ENCODE measurements at regions not wholly inside any gene's neighbourhood (a gene's known extent, or its start where the extent isn't known, plus 50 kb on each side); places are given as distances from the start of the nearest gene placed in this dataset.
A peak's percentile ranks its signal among the peaks of the same experiment; 100 is the strongest.
"Not testable (repeated sequence)": the region's sequence is repeated elsewhere in the genome, so short reads cannot be mapped to it uniquely, and the experiment has no call there.

DNA sequence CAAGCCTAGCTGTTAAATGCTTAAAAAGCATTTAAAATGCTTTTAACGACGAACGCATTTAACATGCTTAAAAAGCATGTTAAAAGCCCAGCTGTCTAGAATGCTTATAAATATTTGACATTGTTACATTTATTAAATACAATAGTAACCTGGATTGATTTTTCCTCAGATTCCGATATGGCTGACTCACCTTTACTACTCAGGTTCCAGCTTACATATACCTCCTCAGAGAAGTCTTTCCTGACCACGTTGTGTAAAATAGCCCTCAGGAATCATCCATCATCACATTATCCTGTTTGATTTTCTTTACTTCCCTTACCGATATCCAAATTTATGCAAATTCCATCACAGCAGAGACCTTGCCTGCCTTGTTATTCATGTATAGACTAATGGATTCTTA, 51.4 kb downstream of the SLC41A2 start:
- no peak for DNase-seq

DNA sequence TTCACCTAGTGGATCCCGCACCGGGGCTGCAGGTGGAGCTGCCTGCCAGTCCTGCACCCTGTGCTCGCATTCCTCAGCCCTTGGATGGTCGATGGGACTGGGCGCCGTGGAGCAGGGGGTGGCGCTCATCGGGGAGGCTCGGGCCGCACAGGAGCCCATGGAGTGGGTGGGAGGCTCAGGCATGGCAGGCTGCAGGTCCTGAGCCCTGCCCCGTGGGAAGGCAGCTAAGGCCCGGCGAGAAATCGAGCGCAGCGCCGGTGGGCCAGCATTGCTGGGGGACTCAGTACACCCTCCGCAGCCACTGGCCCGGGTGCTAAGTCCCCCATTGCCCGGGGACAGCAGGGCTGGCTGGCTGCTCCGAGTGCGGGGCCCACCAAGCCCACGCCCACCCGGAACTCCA, 52.6 kb downstream of the SLC41A2 start:
- DNase-seq: not testable (repeated sequence)

DNA sequence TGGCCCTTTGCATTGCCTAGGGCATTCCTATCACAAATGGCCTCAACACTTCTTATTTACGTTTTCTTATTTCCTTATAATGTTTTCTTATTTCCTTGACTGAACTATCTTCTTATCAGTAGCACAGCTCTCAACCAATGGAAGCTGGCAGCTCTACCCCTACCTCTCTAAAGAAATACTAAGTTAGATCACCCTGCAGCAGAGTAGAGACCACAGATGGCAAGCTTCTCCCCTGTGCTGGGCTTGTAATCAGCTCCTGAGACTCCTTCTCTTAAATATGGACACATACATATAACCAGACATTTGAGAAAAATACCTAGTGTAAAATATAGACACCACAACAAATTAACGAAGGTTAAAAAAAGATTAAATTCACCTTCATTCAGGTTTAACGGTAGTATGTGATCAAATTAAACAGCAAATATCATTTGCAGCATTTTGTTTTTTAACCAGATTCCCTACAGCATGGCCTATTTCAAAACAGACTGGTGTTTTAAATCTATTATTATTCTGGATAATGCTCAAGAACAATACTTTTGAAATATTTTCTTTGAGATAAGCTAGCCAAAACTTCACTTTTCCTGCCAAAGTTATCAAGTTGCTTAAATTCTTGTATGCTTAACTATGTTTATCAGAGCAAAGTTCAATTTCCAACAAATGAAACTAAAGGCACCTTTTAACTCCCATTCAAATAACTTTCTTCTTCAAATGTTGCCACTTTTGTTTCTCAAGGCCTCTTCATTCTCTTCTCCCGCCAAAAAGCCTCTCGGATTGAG, 54.3 kb downstream of the SLC41A2 start:
- DNase-seq: no peak

DNA sequence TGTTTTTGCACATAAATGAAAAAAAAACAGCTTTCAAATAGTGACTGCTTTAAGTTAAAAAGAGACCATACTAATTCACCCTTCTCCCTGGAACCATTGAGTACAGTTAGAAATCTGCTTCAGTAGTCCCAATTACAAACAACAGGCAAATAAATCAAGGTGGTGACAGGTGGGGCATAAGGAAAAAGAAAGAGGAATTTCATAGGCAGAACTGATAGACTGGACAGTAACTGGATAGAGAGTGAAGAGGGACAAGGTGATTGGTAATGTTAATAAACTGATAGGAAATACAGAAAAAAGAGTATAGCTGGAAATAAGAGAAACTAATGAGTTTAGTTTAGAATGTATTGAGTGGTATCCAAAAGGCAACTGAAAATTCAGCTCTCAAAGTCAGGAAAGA, 56.0 kb downstream of the SLC41A2 start:
- no peak for DNase-seq

DNA sequence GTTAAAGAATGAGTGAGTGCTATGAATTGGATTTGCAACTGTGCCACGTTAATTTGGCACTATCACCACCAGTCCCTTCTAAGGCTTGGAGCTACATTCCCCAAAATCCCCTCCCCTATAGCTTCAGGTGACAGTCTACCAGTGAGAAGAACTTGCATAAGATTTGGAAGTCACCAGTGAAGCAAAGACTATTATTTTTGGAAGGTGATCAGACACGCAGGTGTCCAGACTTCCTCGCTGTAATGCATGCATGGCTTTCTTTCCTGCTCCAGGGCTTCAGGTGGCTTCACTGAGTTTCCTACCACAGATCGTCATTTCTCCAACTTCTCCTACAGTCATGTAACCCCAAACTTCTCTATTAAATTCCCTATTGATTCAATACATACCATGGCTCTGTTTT, 61.4 kb downstream of the SLC41A2 start:
- DNase-seq: no peak

DNA sequence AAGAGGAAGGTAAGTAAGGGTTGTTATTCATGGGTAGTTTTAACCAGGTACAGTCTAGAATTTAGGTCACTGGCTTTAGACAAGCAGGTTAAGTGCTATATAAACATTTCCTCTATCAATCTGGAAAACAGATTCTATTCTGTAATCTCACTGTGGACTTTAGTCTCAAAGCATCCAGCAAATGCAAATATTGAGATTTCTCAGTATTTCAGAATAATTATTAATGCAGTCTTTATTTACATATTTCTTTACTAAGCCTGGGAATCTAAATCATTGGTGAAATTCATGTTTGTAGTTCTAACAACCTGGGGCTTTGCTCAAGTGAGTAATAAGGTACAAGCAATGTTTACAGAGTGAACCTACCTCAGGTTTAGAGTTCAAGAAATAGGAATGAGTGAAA, 61.9 kb downstream of the SLC41A2 start:
- DNase-seq: no peak

DNA sequence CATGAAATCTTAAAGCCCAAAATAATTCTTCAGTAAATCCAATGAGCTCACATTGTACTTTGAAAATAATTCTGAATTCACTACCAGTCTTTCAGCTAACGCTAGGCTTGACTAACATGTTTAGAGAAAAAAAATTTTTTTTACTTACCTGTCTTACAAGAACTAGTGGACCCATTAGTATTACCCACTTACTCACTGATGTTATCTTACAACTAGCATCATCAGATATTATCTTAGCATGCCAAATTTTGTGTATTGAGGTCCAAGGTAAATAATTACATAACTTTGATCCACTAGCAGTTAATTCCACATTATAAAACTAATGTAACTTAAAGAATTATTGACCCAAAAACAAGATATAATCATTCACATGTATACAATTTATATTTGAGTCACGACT, 62.7 kb downstream of the SLC41A2 start:
- no peak for DNase-seq

DNA sequence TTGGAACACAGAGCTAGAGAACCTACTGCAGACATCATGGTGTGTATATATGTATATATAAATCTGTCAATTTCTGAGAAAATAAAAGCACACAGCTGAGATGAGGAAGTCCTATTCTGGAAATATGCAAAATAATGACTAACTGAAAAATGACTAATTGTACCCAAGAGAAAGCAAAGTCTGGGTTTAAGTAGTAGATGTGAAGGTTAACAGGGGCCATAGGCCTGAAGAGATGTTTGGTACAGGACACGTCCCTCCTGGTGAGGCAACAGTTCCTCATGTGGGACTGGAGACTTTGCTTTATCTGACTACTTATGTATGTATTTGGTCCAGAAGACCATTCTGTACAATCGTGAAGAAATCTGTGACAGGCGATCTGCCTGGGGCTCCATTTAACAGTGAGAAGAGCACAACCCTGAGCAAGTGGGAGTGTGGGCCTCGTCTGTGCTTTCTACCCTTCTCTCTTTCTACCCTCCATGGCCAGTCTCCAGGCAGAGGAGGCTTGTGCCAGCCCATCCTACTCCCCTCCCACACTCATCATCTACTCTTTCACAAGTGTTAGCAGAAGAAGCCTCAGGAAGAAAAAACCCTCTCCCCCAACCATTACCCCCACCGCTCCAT, 67.5 kb downstream of the SLC41A2 start:
- DNase-seq: no peak

DNA sequence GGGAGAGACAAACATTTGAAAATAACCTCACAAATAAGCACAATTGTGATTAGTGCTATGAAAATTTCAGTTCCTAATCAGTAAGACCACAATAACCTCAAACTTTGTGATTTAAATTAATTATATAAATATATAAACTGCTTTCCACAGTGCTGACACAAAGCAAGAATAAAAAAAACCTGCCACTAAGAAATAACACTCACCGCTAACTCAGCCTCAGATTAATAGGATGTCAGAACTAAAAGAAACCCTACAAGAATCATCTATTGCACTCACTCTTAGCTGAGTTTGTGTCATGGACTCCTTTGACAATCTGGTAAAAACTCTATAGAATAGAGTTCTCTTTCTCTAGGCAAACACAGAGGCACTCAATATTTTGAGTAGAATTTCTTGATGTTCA, 68.4 kb downstream of the SLC41A2 start:
- DNase-seq: no peak

DNA sequence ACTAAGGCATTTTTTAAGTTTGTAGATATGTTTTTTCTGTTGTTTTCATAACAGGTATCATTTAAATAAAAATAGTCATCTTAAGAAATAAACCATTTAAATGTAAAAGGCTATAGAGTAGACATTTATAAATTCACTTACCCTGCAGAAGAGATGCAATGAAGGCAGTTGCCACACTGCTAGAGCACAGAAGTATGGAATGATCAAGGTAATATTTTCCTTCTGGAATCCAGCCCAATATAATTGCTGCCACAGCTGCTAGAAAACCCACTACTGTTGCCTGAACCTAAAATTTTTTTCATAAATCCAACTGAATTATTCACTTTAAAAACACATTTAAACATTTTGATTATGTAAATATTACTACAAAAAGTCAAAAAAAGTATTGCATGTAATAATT, 69.2 kb downstream of the SLC41A2 start:
- DNase-seq: no peak

DNA sequence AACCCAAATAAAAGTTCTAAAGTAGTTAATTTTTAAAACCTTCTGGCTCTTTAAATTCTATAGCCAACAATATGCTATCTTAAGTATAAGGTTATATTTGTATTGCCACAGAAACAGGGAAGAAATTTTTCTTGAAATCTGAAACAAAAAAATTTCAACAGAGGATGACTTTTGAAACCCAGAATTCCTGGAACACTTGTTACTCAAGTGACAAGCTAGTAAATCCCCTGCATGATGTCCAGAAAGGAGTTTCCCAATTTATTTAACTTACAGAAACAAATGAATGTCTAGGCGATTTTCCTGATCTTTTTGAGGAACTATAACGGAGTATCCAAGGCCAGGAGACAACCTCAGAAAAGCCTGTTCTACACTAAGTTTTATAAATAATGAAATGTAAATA, 69.6 kb downstream of the SLC41A2 start:
- no peak for DNase-seq

DNA sequence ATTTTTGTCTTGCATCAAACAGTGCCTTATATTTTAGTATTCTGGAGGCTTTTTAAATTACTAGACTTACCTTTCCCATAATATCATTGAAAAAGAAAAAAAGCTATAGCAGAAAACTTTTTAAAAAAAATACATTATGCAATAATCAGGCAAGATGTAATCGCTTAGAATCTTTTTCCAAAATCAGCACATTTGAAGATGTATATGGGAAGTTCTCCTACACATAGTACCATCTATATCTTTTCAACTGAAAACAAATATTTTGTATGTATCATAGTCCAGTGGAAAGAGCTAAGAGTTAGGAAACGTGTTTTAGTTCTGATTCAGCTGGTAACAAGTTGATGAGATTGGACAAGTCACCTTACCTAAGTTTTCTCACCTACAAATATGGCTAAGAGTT, 70.6 kb downstream of the SLC41A2 start:
- DNase-seq: no peak

DNA sequence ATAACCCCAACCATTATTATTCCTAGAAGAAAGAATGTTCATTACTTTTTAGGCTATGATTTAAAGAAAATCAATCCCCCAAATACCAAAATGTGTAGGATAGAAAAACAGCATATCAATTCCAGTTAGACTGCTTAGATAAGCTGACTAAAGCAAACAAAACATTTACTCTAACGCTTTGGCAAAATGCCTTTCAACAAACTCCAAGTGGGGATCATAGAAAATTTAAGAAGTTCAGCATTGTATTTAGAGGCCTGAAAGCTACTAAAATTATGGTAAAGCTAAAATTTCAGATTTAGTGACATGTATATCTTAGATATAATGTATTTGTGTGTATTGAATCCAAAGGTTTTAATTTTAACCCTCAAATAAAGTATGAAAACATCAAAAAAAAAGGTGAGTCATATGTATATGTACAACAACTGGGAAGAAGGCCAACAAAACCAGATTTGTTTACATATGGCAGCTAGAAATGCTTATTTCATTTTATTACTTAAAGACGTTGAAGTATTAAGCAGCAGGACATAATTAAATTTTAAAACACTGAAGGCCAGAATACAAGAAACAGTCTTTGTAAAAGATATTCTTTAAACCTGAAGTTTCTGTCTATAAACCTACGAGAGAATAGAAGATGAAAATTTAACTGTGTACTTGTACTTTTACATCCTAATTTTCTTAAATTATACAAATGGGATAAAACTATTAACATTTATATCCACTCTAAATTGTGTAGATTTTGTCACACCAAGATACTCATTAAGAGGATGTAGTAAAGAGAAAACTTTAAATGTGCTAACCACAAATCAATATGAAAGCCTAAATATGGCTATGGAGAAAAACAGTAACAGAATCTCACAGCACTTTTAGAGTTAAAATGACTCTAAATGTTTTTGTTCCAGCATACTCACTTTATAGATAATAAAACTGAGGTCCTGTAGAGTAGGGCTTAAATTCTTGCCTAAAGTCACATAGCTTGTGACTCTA, 71.4 kb downstream of the SLC41A2 start:
- DNase-seq: no peak

DNA sequence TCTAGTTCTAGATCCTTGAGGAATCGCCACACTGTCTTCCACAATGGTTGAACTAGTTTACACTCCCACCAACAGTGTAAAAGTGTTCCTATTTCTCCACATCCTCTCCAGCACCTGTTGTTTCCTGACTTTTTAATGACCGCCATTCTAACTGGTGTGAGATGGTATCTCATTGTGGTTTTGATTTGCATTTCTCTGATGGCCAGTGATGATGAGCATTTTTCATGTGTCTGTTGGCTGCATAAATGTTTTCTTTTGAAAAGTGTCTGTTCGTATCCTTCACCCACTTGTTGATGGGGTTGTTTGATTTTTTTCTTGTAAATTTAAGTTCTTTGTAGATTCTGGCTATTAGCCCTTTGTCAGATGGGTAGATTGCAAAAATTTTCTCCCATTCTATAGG, 79.2 kb downstream of the SLC41A2 start:
- not testable (repeated sequence) for DNase-seq

DNA sequence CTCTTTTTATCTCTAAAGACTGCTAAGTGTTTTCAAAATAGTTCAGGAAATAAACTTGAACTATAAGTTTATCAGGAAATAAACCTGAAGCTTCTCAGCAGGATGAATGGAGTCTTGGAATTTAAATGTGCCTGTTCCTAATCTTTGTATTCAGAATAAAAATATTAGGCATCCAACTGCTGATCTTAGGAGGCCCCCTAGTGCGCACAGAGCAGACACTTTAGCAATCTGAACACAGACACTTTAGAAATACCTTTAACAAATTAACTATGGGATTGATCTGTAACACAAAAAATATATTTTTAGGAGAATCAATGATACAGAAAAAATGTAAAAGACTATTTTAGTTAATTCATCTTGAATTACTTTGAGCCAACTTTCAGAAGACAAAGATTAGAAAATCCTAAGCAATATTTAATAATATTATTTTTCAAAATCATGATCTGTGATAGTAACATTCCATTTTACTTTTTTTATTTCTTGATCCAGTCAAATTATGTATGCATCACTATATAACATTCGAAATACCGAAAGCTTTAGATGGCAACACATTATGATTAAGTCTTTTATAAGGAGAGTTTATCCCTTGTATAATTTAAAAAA, 80.9 kb downstream of the SLC41A2 start:
- DNase-seq: peak; percentile 3

DNA sequence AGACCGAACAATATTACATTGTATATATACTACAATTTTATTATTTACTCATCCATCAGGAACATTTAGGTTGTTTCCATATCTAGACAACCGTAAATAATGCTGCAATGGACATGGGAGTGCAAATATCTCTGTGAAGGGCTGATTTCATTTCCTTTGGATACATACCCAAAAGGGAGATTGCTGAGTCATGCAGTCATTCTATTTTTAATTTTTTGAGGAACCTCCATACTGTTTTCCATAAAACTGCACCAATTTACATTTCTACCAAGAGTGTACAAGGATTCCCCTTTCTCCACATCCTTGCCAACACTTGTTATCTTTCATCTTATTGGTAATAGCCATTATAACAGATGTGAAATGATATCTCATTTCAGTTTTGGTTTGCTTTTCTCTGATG, 84.7 kb downstream of the SLC41A2 start:
- no peak for DNase-seq

DNA sequence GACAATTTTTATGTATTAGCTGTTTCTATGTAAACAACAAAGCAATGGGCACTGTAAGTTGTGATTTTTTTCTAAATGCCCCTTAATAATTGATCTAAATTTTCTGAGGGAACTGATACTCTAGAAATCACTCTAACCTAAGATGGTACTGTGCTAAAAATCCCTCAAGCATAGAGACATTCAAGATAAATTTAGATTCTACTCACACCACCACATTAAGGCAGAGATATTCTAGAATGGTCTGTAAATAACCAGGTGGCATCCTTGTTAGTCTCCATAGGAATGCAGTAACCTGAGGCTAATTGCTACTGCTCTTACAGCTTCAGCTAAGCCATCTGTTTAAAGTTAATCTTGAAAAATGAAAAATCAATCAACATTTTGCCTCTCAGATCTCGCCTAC, 87.3 kb downstream of the SLC41A2 start:
- no peak for DNase-seq

DNA sequence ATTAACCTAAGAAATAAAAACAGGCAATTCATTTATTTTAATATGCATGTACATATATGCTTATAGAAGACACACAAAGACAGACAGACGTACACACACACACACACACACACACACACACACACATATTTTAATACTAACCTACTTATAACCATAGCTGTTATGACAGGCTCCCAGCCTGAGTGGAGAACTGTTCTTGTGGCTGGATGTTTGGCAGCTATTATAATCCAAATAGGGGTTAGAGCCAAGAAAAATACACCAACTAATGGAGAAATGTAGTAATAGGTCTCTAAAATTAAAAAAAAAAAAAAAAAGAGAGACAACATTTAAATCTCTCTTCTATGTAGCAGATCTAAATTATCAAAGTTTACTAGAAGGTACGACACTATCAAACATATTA, 91.8 kb downstream of the SLC41A2 start:
- DNase-seq: no peak

DNA sequence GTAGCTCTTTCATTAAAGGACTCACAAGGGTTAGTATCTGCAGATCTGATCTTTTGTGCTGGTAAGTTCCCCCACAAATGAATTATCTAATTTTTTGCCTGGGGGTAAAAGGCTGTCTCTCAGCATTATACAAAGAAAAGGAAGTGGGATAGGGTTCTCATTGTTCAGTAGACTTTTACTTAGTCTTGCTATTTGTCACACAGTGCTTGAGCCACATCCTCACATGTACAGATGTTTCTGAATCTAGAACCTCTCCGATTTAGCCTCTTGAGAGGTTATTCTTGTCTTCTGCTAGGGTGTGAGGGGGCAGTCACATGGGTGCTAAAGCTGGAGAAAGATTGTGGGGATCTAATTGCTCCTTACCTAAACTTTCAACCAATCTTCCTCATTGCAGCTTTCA, 93.0 kb downstream of the SLC41A2 start:
- no peak for DNase-seq

DNA sequence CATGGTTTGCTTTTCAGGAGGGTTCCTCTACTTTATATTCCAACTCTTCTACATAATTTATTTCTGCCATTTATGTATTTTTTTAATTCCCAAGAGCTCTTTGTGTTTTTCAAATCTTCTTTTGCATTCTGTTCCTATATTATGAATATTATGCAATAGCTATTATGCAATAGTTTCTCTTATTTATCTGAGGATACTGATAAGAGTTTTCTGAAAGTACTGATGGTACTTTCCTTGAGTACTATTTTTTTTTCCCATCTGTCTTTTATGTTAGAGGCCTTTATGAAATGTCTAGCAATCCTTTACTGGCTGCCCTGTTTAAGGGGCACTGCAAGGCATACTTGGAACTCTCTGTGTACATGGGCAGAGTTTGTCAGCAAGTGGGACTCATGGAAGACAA, 93.4 kb downstream of the SLC41A2 start:
- DNase-seq: no peak

DNA sequence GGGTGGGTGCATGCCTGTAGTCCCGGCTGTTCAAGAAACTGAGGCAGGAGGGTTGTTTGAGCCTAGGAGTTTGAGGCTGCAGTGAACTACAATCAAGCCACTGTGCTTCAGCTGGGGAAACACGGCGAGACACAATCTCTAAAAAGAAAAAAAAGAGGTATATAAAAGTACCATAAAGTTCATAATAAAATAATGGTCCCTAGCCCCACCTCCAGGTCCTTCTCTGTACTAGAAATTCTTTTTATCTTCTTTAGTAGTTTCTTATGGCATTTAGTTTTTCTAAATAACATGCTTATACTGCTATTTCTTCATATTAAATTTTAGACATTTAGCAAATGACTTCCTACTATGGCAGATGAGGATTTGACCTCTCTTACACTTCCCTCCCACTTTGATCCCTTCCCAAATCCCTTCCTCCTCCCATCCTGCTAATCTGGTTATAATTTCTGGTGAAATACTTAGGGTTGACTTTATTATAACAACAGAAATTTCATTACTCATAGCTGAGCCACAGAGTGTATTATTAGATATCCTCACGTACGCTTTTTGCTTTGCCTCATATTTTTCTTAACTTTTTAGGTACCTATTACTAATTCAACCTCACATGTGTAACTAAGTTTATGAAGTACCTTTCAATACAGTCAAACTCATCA, 94.7 kb downstream of the SLC41A2 start:
- DNase-seq: no peak

All from RPMI8226 (cell line).